ENCODE measurements at regions not wholly inside any gene's neighbourhood (a gene's known extent, or its start where the extent isn't known, plus 50 kb on each side); places are given as distances from the start of the nearest gene placed in this dataset.

DNA sequence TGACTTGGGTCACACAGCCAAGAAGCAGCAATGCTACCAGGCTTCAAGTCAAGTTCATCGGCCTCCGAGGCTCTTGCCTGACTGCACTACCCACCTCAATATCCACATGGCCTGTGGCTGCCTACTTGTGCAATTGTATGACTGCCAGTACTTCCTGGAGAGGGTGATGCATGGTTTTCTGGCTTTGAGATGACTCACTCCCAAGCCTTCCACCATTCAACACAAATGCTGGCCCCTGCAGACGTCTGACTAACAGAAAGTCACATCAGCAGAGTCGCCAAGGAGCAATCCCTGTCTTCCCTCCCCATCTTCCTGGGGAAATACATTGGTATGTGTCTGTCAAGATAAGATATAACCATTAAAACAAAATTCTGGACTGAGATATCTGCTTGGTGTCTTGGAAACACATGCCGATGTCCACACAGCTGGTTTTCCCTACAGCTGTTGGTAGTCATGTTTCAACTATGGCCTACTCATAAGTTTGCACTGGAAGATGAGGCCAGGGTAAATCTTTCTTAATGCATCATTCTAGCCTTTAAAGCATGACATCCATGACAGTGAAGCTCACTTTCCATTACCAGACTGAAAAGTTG is 79.6 kb upstream of the SPATA12 start:
- no peak overlapping the region for H2AFZ ChIP-seq
- no peaks in the 10 kb centered on the region for H4K20me1 ChIP-seq (ENCODE audit: insufficient read depth)
- peak overlapping the region; percentile 56 for H3K27ac ChIP-seq
- intact Hi-C loops (cut with micrococcal nuclease; ENCODE audit: unreplicated experiment), result loop anchor here (1.0 to 10.0 kb wide), 4 partner anchors 126 to 486 kb away; no protein-coding TSS in a partner anchor
- BruUV-seq (replicated peaks), result no TSS peak
- ChIA-PET POLR2A (ENCODE audit: unreplicated experiment) (no interaction called here), CTCF (interaction anchor here (0.8 kb wide), 1 partner anchor 182 kb away, joined by 3 read pairs; no protein-coding TSS in a partner anchor)
- H3K9me3 ChIP-seq (ENCODE audit: insufficient read depth, low read depth), result no peaks in the 10 kb centered on the region
- H3K36me3 ChIP-seq (ENCODE audit: low read depth), result no peaks in the 10 kb centered on the region
- peak overlapping the region; percentile 42 for H3K4me2 ChIP-seq
- peaks cover 8% of the 10 kb centered on the region for H3F3A ChIP-seq (ENCODE audit: insufficient read depth, low read depth)
- no peak overlapping the region for H3K4me3 ChIP-seq
- H3K9me2 ChIP-seq (ENCODE audit: insufficient read depth), result no peaks in the 10 kb centered on the region
- peaks cover 10% of the 10 kb centered on the region for H3K4me1 ChIP-seq (replicated peaks; ENCODE audit: insufficient read depth)
- no peak for TF ChIP-seq EZH2 (IDR thresholded peaks at IDR 0.05; ENCODE audit: low read depth)
- TF ChIP-seq, protein P1, sequence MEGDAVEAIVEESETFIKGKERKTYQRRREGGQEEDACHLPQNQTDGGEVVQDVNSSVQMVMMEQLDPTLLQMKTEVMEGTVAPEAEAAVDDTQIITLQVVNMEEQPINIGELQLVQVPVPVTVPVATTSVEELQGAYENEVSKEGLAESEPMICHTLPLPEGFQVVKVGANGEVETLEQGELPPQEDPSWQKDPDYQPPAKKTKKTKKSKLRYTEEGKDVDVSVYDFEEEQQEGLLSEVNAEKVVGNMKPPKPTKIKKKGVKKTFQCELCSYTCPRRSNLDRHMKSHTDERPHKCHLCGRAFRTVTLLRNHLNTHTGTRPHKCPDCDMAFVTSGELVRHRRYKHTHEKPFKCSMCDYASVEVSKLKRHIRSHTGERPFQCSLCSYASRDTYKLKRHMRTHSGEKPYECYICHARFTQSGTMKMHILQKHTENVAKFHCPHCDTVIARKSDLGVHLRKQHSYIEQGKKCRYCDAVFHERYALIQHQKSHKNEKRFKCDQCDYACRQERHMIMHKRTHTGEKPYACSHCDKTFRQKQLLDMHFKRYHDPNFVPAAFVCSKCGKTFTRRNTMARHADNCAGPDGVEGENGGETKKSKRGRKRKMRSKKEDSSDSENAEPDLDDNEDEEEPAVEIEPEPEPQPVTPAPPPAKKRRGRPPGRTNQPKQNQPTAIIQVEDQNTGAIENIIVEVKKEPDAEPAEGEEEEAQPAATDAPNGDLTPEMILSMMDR (conservative IDR thresholded peaks at IDR 0.05), result no peak
- peak; percentile 69 to 86 for DNase-seq
- H3K27me3 ChIP-seq (ENCODE audit: insufficient read depth, low read depth), result no peaks in the 10 kb centered on the region
- 0 out of 2 replicates have a peak, but pooled peaks cover 5% of the 10 kb centered on the region for H3K79me2 ChIP-seq (ENCODE audit: low read depth)

GRCh38 chr3:56980243-56980642 is 80.2 kb upstream of the SPATA12 start:
- Histone ChIP-seq H3F3A (ENCODE audit: insufficient read depth, low read depth) (peaks cover 8% of the 10 kb centered on the region), H3K27me3 (ENCODE audit: insufficient read depth, low read depth) (no peaks in the 10 kb centered on the region), H3K9me3 (ENCODE audit: insufficient read depth, low read depth) (no peaks in the 10 kb centered on the region), H3K4me1 (replicated peaks; ENCODE audit: insufficient read depth) (peaks cover 10% of the 10 kb centered on the region), H3K9me2 (ENCODE audit: insufficient read depth) (no peaks in the 10 kb centered on the region), H3K36me3 (ENCODE audit: low read depth) (no peaks in the 10 kb centered on the region), H2AFZ (no peak overlapping the region), H3K4me2 (no peak overlapping the region), H3K4me3 (no peak overlapping the region), H3K27ac (peak overlapping the region; percentile 17; the same call in 1 of the 2 replicates), H4K20me1 (ENCODE audit: insufficient read depth) (no peaks in the 10 kb centered on the region), H3K79me2 (ENCODE audit: low read depth) (0 out of 2 replicates have a peak, but pooled peaks cover 5% of the 10 kb centered on the region)
- ChIA-PET POLR2A (ENCODE audit: unreplicated experiment) (no interaction called here), CTCF (interaction anchor here (0.8 kb wide), 1 partner anchor 181 kb away, joined by 3 read pairs; no protein-coding TSS in a partner anchor)
- TF ChIP-seq, protein P1 (conservative IDR thresholded peaks at IDR 0.05), result no peak
- TF ChIP-seq EZH2 (IDR thresholded peaks at IDR 0.05; ENCODE audit: low read depth), result no peak
- intact Hi-C loops (cut with micrococcal nuclease; ENCODE audit: unreplicated experiment), result loop anchor here (1.0 to 10.0 kb wide), 4 partner anchors 125 to 485 kb away; no protein-coding TSS in a partner anchor
- no TSS peak for BruUV-seq (replicated peaks)
- no peak for DNase-seq

DNA sequence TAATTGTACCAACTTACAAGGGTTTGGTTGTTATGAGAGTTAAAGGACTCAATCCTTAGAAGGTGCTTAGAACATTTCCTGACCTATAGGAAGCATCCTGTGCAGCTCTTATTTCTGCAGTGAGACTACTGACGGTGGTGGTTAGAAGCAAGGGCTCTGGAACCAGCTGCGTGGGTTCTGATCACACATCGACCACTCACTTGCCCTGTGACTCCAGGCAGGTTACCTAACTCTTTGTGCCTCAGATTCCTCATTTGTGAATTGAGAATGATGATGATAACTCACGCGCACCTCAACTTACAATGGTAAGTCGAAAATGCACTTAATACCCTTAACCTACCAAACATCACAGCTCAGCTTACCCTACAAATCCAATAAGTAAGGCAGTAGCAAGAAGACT is 80.7 kb upstream of the SPATA12 start:
- no TSS peak for BruUV-seq (replicated peaks)
- Histone ChIP-seq H3K79me2 (ENCODE audit: low read depth) (0 out of 2 replicates have a peak, but pooled peaks cover 5% of the 10 kb centered on the region), H3K36me3 (ENCODE audit: low read depth) (no peaks in the 10 kb centered on the region), H3K9me2 (ENCODE audit: insufficient read depth) (no peaks in the 10 kb centered on the region), H4K20me1 (ENCODE audit: insufficient read depth) (no peaks in the 10 kb centered on the region), H3K4me2 (no peak overlapping the region), H2AFZ (no peak overlapping the region), H3K27ac (no peak overlapping the region), H3K27me3 (ENCODE audit: insufficient read depth, low read depth) (no peaks in the 10 kb centered on the region), H3K9me3 (ENCODE audit: insufficient read depth, low read depth) (no peaks in the 10 kb centered on the region), H3K4me1 (replicated peaks; ENCODE audit: insufficient read depth) (peaks cover 10% of the 10 kb centered on the region), H3F3A (ENCODE audit: insufficient read depth, low read depth) (peaks cover 8% of the 10 kb centered on the region), H3K4me3 (no peak overlapping the region)
- no peak for TF ChIP-seq EZH2 (IDR thresholded peaks at IDR 0.05; ENCODE audit: low read depth)
- TF ChIP-seq, protein P1 (conservative IDR thresholded peaks at IDR 0.05), result no peak
- ChIA-PET POLR2A (ENCODE audit: unreplicated experiment) (no interaction called here), CTCF (no interaction called here)
- intact Hi-C loops (cut with micrococcal nuclease; ENCODE audit: unreplicated experiment), result loop anchor here (1.0 to 10.0 kb wide), 4 partner anchors 125 to 485 kb away; no protein-coding TSS in a partner anchor
- no peak for DNase-seq
